ENCODE measurements at regions not wholly inside any gene's neighbourhood (a gene's known extent, or its start where the extent isn't known, plus 50 kb on each side); places are given as distances from the start of the nearest gene placed in this dataset.

GRCh38 chr5:158212917-158213316 is 354.0 kb upstream of the CLINT1 start:
- TF ChIP-seq CTCF (conservative IDR thresholded peaks at IDR 0.05): no peak
- no peak overlapping the region for H3K27ac Mint-ChIP-seq
- H3K9me3 Mint-ChIP-seq: no peaks in the 10 kb centered on the region
- Histone ChIP-seq H3K4me1 (ENCODE audit: control insufficient read depth, insufficient read depth, low read length) (no peaks in the 10 kb centered on the region), H3K4me3 (ENCODE audit: low read length) (no peak overlapping the region), H3K27ac (ENCODE audit: low read depth, low read length) (no peak overlapping the region), H3K36me3 (ENCODE audit: control insufficient read depth, insufficient read depth, low read length) (no peaks in the 10 kb centered on the region), H3K9ac (ENCODE audit: extremely low read depth, low read length, poor library complexity, severe bottlenecking) (no peak overlapping the region), H3K9me3 (ENCODE audit: control insufficient read depth, low read length) (no peaks in the 10 kb centered on the region), H3K27me3 (ENCODE audit: control insufficient read depth, insufficient read depth, low read length, poor library complexity, severe bottlenecking) (no peaks in the 10 kb centered on the region)
- H3K4me3 Mint-ChIP-seq: no peak overlapping the region
- H3K36me3 Mint-ChIP-seq (ENCODE audit: low read depth): no peaks in the 10 kb centered on the region
- no peaks in the 10 kb centered on the region for H3K27me3 Mint-ChIP-seq (ENCODE audit: insufficient read depth)
- peaks cover 1% of the 10 kb centered on the region for H3K4me1 Mint-ChIP-seq
- WGBS, 2 experiments (ENCODE audit: insufficient coverage in 1 of 2, insufficient read length in 1 of 2): 60 to 78% methylated on average over 1 to 3 of the region's 3 CpGs
- DNase-seq: peak; percentile 78

- Histone ChIP-seq H3K27ac (ENCODE audit: low read depth, low read length) (no peak overlapping the region), H3K36me3 (ENCODE audit: control insufficient read depth, insufficient read depth, low read length) (no peaks in the 10 kb centered on the region), H3K27me3 (ENCODE audit: control insufficient read depth, insufficient read depth, low read length, poor library complexity, severe bottlenecking) (no peaks in the 10 kb centered on the region), H3K9ac (ENCODE audit: extremely low read depth, low read length, poor library complexity, severe bottlenecking) (no peak overlapping the region), H3K4me1 (ENCODE audit: control insufficient read depth, insufficient read depth, low read length) (no peaks in the 10 kb centered on the region), H3K9me3 (ENCODE audit: control insufficient read depth, low read length) (no peaks in the 10 kb centered on the region), H3K4me3 (ENCODE audit: low read length) (no peak overlapping the region)
- no peaks in the 10 kb centered on the region for H3K36me3 Mint-ChIP-seq (ENCODE audit: low read depth)
- no peak overlapping the region for H3K27ac Mint-ChIP-seq
- H3K27me3 Mint-ChIP-seq (ENCODE audit: insufficient read depth): peaks cover 2% of the 10 kb centered on the region
- WGBS, 2 experiments (ENCODE audit: insufficient coverage in 1 of 2, insufficient read length in 1 of 2): 87 to 89% methylated on average over 1 to 2 of the region's 2 CpGs
- TF ChIP-seq CTCF (conservative IDR thresholded peaks at IDR 0.05): no peak
- no peak for DNase-seq
- no peak overlapping the region for H3K4me3 Mint-ChIP-seq
- no peaks in the 10 kb centered on the region for H3K9me3 Mint-ChIP-seq
- peaks cover 8% of the 10 kb centered on the region for H3K4me1 Mint-ChIP-seq
Measured at GRCh38 chr5:158212237-158212636, 353.3 kb upstream of the CLINT1 start.

- Mint-ChIP-seq H3K36me3 (ENCODE audit: low read depth) (no peaks in the 10 kb centered on the region), H3K9me3 (no peaks in the 10 kb centered on the region), H3K4me1 (peaks cover 8% of the 10 kb centered on the region), H3K27me3 (ENCODE audit: insufficient read depth) (peaks cover 2% of the 10 kb centered on the region), H3K27ac (no peak overlapping the region), H3K4me3 (no peak overlapping the region)
- TF ChIP-seq CTCF (conservative IDR thresholded peaks at IDR 0.05): no peak
- H3K4me3 ChIP-seq (ENCODE audit: low read length): no peak overlapping the region
- WGBS, 2 experiments (ENCODE audit: insufficient coverage in 1 of 2, insufficient read length in 1 of 2): 96 to 100% methylated on average over 1 to 4 of the region's 5 CpGs
- H3K36me3 ChIP-seq (ENCODE audit: control insufficient read depth, insufficient read depth, low read length): no peaks in the 10 kb centered on the region
- no peak overlapping the region for H3K27ac ChIP-seq (ENCODE audit: low read depth, low read length)
- no peak overlapping the region for H3K9ac ChIP-seq (ENCODE audit: extremely low read depth, low read length, poor library complexity, severe bottlenecking)
- no peak for DNase-seq
- no peaks in the 10 kb centered on the region for H3K27me3 ChIP-seq (ENCODE audit: control insufficient read depth, insufficient read depth, low read length, poor library complexity, severe bottlenecking)
- H3K4me1 ChIP-seq (ENCODE audit: control insufficient read depth, insufficient read depth, low read length): no peaks in the 10 kb centered on the region
- H3K9me3 ChIP-seq (ENCODE audit: control insufficient read depth, low read length): no peaks in the 10 kb centered on the region
Measured at GRCh38 chr5:158209219-158209908, 350.4 kb upstream of the CLINT1 start.

All from endodermal cell (in vitro differentiated cells).